ENCODE measurements at regions not wholly inside any gene's neighbourhood (a gene's known extent, or its start where the extent isn't known, plus 50 kb on each side); places are given as distances from the start of the nearest gene placed in this dataset.

DNA sequence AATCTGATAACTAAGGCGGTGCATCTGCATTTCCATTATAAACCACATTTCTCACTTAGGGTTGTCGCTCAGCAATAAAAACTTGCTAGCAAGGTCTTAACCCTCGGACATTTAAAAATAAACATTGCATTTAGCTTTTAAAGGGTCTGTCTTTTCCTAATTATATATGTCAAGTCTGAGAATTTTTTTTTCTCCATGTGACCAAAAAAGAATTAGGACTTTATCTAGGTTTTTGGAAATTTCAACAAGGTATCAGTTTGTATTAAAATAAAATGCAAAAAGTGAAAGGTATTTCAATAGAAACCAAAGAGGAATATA, 198.1 kb downstream of the FOXA2 start:
- TF ChIP-seq POLR2A (IDR thresholded peaks at IDR 0.05) = no peak
- TF ChIP-seq, protein P1, sequence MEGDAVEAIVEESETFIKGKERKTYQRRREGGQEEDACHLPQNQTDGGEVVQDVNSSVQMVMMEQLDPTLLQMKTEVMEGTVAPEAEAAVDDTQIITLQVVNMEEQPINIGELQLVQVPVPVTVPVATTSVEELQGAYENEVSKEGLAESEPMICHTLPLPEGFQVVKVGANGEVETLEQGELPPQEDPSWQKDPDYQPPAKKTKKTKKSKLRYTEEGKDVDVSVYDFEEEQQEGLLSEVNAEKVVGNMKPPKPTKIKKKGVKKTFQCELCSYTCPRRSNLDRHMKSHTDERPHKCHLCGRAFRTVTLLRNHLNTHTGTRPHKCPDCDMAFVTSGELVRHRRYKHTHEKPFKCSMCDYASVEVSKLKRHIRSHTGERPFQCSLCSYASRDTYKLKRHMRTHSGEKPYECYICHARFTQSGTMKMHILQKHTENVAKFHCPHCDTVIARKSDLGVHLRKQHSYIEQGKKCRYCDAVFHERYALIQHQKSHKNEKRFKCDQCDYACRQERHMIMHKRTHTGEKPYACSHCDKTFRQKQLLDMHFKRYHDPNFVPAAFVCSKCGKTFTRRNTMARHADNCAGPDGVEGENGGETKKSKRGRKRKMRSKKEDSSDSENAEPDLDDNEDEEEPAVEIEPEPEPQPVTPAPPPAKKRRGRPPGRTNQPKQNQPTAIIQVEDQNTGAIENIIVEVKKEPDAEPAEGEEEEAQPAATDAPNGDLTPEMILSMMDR (IDR thresholded peaks at IDR 0.05) = no peak
